ENCODE measurements at regions not wholly inside any gene's neighbourhood (a gene's known extent, or its start where the extent isn't known, plus 50 kb on each side); places are given as distances from the start of the nearest gene placed in this dataset.
"Not testable (repeated sequence)": the region's sequence is repeated elsewhere in the genome, so short reads cannot be mapped to it uniquely, and the experiment has no call there.

GRCh38 chr14:83611491-83611890 lies 1918.5 kb upstream of the FLRT2 start:
- DNase-seq (ENCODE audit: low read depth), result no peak
- no peak for TF ChIP-seq CTCF (IDR thresholded peaks at IDR 0.05; ENCODE audit: low read length, missing control alignments)
- H3K4me3 ChIP-seq (replicated peaks; ENCODE audit: low read depth, low read length), result no peak overlapping the region

GRCh38 chr14:83611906-83612390 lies 1918.0 kb upstream of the FLRT2 start:
- no peak for TF ChIP-seq CTCF (IDR thresholded peaks at IDR 0.05; ENCODE audit: low read length, missing control alignments)
- DNase-seq (ENCODE audit: low read depth), result no peak
- no peak overlapping the region for H3K4me3 ChIP-seq (replicated peaks; ENCODE audit: low read depth, low read length)

GRCh38 chr14:83614956-83615355 lies 1915.0 kb upstream of the FLRT2 start:
- no peak for DNase-seq (ENCODE audit: low read depth)
- H3K4me3 ChIP-seq (replicated peaks; ENCODE audit: low read depth, low read length), result no peak overlapping the region
- TF ChIP-seq CTCF (IDR thresholded peaks at IDR 0.05; ENCODE audit: low read length, missing control alignments), result no peak

DNA sequence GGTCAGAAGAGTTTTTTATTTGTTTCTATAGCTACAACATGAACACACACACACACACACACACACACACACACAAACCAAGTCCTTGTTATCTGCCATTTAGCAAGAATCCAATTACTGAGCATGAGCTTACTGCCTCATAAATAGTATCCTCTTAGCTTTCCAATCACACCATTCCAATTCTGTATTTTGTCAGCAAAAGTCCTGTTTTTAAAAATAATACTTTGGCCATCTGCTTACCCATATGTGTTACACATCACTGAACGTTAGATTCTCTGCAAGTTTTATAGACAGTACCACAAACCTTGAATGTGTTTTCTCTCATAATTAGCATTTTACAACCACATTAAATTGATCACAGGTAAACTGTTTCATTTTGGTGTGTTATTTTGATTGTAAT lies 1905.4 kb upstream of the FLRT2 start:
- no peak for DNase-seq (ENCODE audit: low read depth)
- TF ChIP-seq CTCF (IDR thresholded peaks at IDR 0.05; ENCODE audit: low read length, missing control alignments), result no peak
- H3K4me3 ChIP-seq (replicated peaks; ENCODE audit: low read depth, low read length), result no peak overlapping the region

GRCh38 chr14:83632375-83632774 lies 1897.6 kb upstream of the FLRT2 start:
- no peak for TF ChIP-seq CTCF (IDR thresholded peaks at IDR 0.05; ENCODE audit: low read length, missing control alignments)
- H3K4me3 ChIP-seq (replicated peaks; ENCODE audit: low read depth, low read length), result no peak overlapping the region
- no peak for DNase-seq (ENCODE audit: low read depth)

- no peak for DNase-seq (ENCODE audit: low read depth)
- H3K4me3 ChIP-seq (replicated peaks; ENCODE audit: low read depth, low read length), result no peak overlapping the region
- no peak for TF ChIP-seq CTCF (IDR thresholded peaks at IDR 0.05; ENCODE audit: low read length, missing control alignments)
These were observed 1891.0 kb upstream of the FLRT2 start for GRCh38 chr14:83638748-83639504.

GRCh38 chr14:83639505-83639875 lies 1890.5 kb upstream of the FLRT2 start:
- DNase-seq (ENCODE audit: low read depth); H3K4me3 ChIP-seq (replicated peaks; ENCODE audit: low read depth, low read length): not testable (repeated sequence)

All from fibroblast of pulmonary artery (primary cell).